ENCODE measurements at regions not wholly inside any gene's neighbourhood (a gene's known extent, or its start where the extent isn't known, plus 50 kb on each side); places are given as distances from the start of the nearest gene placed in this dataset.
"Not testable (repeated sequence)": the region's sequence is repeated elsewhere in the genome, so short reads cannot be mapped to it uniquely, and the experiment has no call there.

DNA sequence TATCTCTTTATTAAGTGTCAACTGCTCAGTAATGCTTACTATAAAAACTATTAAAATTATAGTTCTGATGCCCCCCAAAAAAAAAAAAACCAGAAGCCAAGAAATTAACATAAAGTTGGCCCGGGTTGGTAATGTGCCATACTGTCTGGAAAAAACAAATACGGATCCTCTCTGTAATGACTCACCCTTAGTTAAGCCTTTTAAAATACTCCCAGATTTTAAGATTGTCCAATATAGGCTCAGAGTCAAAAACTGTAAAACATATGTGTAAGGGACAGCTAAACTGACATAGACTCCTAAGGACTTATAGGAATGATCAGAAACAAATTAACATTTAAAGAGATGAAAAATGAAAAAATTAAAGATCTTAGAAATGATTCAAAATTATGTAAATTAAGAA lies 481.1 kb downstream of the FRK start:
- not testable (repeated sequence) for DNase-seq; H3K27me3 ChIP-seq (ENCODE audit: control insufficient read depth, insufficient read depth, low read length); H3K36me3 ChIP-seq (ENCODE audit: control insufficient read depth, insufficient read depth, low read length); H3K27ac ChIP-seq (ENCODE audit: low read length); H3K9me3 ChIP-seq (ENCODE audit: control insufficient read depth, low read depth, low read length); H3K4me1 ChIP-seq (ENCODE audit: control insufficient read depth, insufficient read depth, low read length); H3K4me3 ChIP-seq (ENCODE audit: low read length)
- no CpG with 5 or more reads among the region's 2 CpGs for WGBS (ENCODE audit: insufficient coverage, low lambda C conversion rate)

GRCh38 chr6:115577270-115577669 lies 483.4 kb downstream of the FRK start:
- DNase-seq, result no peak
- Histone ChIP-seq H3K27me3 (ENCODE audit: control insufficient read depth, insufficient read depth, low read length) (no peaks in the 10 kb centered on the region), H3K4me3 (ENCODE audit: low read length) (no peak overlapping the region), H3K27ac (ENCODE audit: low read length) (no peak overlapping the region), H3K9me3 (ENCODE audit: control insufficient read depth, low read depth, low read length) (no peaks in the 10 kb centered on the region), H3K36me3 (ENCODE audit: control insufficient read depth, insufficient read depth, low read length) (no peaks in the 10 kb centered on the region), H3K4me1 (ENCODE audit: control insufficient read depth, insufficient read depth, low read length) (no peaks in the 10 kb centered on the region)
- WGBS (ENCODE audit: insufficient coverage, low lambda C conversion rate), result 60% methylated on average over 2 of the region's 2 CpGs

GRCh38 chr6:115575285-115575684 lies 485.4 kb downstream of the FRK start:
- Histone ChIP-seq H3K9me3 (ENCODE audit: control insufficient read depth, low read depth, low read length) (no peaks in the 10 kb centered on the region), H3K4me3 (ENCODE audit: low read length) (no peak overlapping the region), H3K27ac (ENCODE audit: low read length) (no peak overlapping the region), H3K4me1 (ENCODE audit: control insufficient read depth, insufficient read depth, low read length) (no peaks in the 10 kb centered on the region), H3K27me3 (ENCODE audit: control insufficient read depth, insufficient read depth, low read length) (no peaks in the 10 kb centered on the region), H3K36me3 (ENCODE audit: control insufficient read depth, insufficient read depth, low read length) (no peaks in the 10 kb centered on the region)
- WGBS (ENCODE audit: insufficient coverage, low lambda C conversion rate), result no CpG with 5 or more reads among the region's 1 CpG
- DNase-seq, result no peak

- no peak overlapping the region for H3K4me3 ChIP-seq (ENCODE audit: low read length)
- H3K4me1 ChIP-seq (ENCODE audit: control insufficient read depth, insufficient read depth, low read length), result no peaks in the 10 kb centered on the region
- H3K27ac ChIP-seq (ENCODE audit: low read length), result no peak overlapping the region
- no peaks in the 10 kb centered on the region for H3K27me3 ChIP-seq (ENCODE audit: control insufficient read depth, insufficient read depth, low read length)
- no peaks in the 10 kb centered on the region for H3K9me3 ChIP-seq (ENCODE audit: control insufficient read depth, low read depth, low read length)
- 59% methylated on average over 2 of the region's 2 CpGs for WGBS (ENCODE audit: insufficient coverage, low lambda C conversion rate)
- no peaks in the 10 kb centered on the region for H3K36me3 ChIP-seq (ENCODE audit: control insufficient read depth, insufficient read depth, low read length)
- no peak for DNase-seq
Measured at GRCh38 chr6:115573861-115574260, 486.8 kb downstream of the FRK start.

- Histone ChIP-seq H3K27ac (ENCODE audit: low read length) (no peak overlapping the region), H3K36me3 (ENCODE audit: control insufficient read depth, insufficient read depth, low read length) (no peaks in the 10 kb centered on the region), H3K9me3 (ENCODE audit: control insufficient read depth, low read depth, low read length) (no peaks in the 10 kb centered on the region), H3K4me3 (ENCODE audit: low read length) (no peak overlapping the region), H3K27me3 (ENCODE audit: control insufficient read depth, insufficient read depth, low read length) (no peaks in the 10 kb centered on the region), H3K4me1 (ENCODE audit: control insufficient read depth, insufficient read depth, low read length) (no peaks in the 10 kb centered on the region)
- no CpG with 5 or more reads among the region's 2 CpGs for WGBS (ENCODE audit: insufficient coverage, low lambda C conversion rate)
- DNase-seq, result no peak
Measured at GRCh38 chr6:115570331-115570730, 490.4 kb downstream of the FRK start.

- Histone ChIP-seq H3K9me3 (ENCODE audit: control insufficient read depth, low read depth, low read length) (no peaks in the 10 kb centered on the region), H3K27ac (ENCODE audit: low read length) (no peak overlapping the region), H3K4me1 (ENCODE audit: control insufficient read depth, insufficient read depth, low read length) (no peaks in the 10 kb centered on the region), H3K36me3 (ENCODE audit: control insufficient read depth, insufficient read depth, low read length) (no peaks in the 10 kb centered on the region), H3K4me3 (ENCODE audit: low read length) (no peak overlapping the region), H3K27me3 (ENCODE audit: control insufficient read depth, insufficient read depth, low read length) (no peaks in the 10 kb centered on the region)
- no peak for DNase-seq
- WGBS (ENCODE audit: insufficient coverage, low lambda C conversion rate), result no CpG with 5 or more reads among the region's 4 CpGs
Measured at GRCh38 chr6:115554060-115554459, 506.6 kb downstream of the FRK start.

- WGBS (ENCODE audit: insufficient coverage, low lambda C conversion rate), result no CpG with 5 or more reads among the region's 3 CpGs
- H3K27me3 ChIP-seq (ENCODE audit: control insufficient read depth, insufficient read depth, low read length), result no peaks in the 10 kb centered on the region
- no peak overlapping the region for H3K27ac ChIP-seq (ENCODE audit: low read length)
- no peaks in the 10 kb centered on the region for H3K36me3 ChIP-seq (ENCODE audit: control insufficient read depth, insufficient read depth, low read length)
- H3K4me3 ChIP-seq (ENCODE audit: low read length), result no peak overlapping the region
- H3K9me3 ChIP-seq (ENCODE audit: control insufficient read depth, low read depth, low read length), result no peaks in the 10 kb centered on the region
- DNase-seq, result no peak
- no peaks in the 10 kb centered on the region for H3K4me1 ChIP-seq (ENCODE audit: control insufficient read depth, insufficient read depth, low read length)
Measured at GRCh38 chr6:115551527-115551926, 509.2 kb downstream of the FRK start.

- no CpG with 5 or more reads among the region's 3 CpGs for WGBS (ENCODE audit: insufficient coverage, low lambda C conversion rate)
Measured at GRCh38 chr6:115545672-115545986, 515.1 kb downstream of the FRK start.

GRCh38 chr6:115544765-115545671 lies 515.7 kb downstream of the FRK start:
- H3K27ac ChIP-seq (ENCODE audit: low read length), result no peak overlapping the region
- no peaks in the 10 kb centered on the region for H3K36me3 ChIP-seq (ENCODE audit: control insufficient read depth, insufficient read depth, low read length)
- H3K4me1 ChIP-seq (ENCODE audit: control insufficient read depth, insufficient read depth, low read length), result no peaks in the 10 kb centered on the region
- no peaks in the 10 kb centered on the region for H3K27me3 ChIP-seq (ENCODE audit: control insufficient read depth, insufficient read depth, low read length)
- WGBS (ENCODE audit: insufficient coverage, low lambda C conversion rate), result no CpG with 5 or more reads among the region's 23 CpGs
- no peaks in the 10 kb centered on the region for H3K9me3 ChIP-seq (ENCODE audit: control insufficient read depth, low read depth, low read length)
- no peak for DNase-seq
- no peak overlapping the region for H3K4me3 ChIP-seq (ENCODE audit: low read length)

More at GRCh38 chr6:115545672-115545986, 515.1 kb downstream of the FRK start:
- H3K27ac ChIP-seq (ENCODE audit: low read length), result no peak overlapping the region
- no peak for DNase-seq
- H3K4me1 ChIP-seq (ENCODE audit: control insufficient read depth, insufficient read depth, low read length), result no peaks in the 10 kb centered on the region
- no peaks in the 10 kb centered on the region for H3K36me3 ChIP-seq (ENCODE audit: control insufficient read depth, insufficient read depth, low read length)
- no peak overlapping the region for H3K4me3 ChIP-seq (ENCODE audit: low read length)
- H3K9me3 ChIP-seq (ENCODE audit: control insufficient read depth, low read depth, low read length), result no peaks in the 10 kb centered on the region
- no peaks in the 10 kb centered on the region for H3K27me3 ChIP-seq (ENCODE audit: control insufficient read depth, insufficient read depth, low read length)

DNA sequence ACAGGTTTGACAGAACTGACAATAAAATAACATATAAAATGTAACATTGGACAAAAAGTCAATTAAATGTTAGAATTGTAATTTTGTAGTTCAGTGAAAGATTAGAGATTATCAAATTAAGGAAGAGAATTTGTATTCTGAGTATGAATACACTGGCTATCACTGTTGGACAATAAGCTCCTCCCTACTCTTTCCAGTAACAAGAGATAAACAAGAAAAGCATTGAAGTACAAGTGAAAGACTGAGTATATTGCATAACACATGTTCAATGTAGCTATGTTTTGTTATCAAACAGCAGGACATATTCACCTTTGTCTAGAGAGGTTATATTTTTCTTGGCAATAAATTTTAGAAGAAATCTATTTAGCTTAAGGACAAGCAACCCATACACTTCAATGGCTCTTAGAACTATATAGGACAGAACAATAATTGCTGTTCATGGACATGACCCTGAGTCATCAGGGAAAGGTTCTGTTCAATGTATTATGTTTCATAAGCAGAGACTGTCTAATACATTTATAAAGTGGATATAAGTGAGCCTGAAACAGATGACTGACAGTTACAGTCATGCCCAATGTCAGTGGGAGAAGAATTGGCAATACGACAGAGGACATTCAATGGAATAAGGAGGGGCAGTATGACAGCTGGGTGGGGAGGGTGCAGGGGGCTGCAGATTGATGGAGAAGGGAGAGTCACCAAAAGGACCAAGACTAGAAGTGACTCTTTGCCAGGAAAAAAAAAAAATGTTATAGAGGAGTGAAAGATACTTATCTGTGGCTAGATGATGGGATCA lies 520.4 kb downstream of the FRK start:
- WGBS (ENCODE audit: insufficient coverage, low lambda C conversion rate), result 86% methylated on average over 1 of the region's 1 CpG
- Histone ChIP-seq H3K9me3 (ENCODE audit: control insufficient read depth, low read depth, low read length) (no peaks in the 10 kb centered on the region), H3K4me3 (ENCODE audit: low read length) (no peak overlapping the region), H3K4me1 (ENCODE audit: control insufficient read depth, insufficient read depth, low read length) (no peaks in the 10 kb centered on the region), H3K36me3 (ENCODE audit: control insufficient read depth, insufficient read depth, low read length) (no peaks in the 10 kb centered on the region), H3K27ac (ENCODE audit: low read length) (no peak overlapping the region), H3K27me3 (ENCODE audit: control insufficient read depth, insufficient read depth, low read length) (no peaks in the 10 kb centered on the region)
- no peak for DNase-seq
